T-cell (primary cell): ENCODE measurements at regions not wholly inside any gene's neighbourhood (a gene's known extent, or its start where the extent isn't known, plus 50 kb on each side); places are given as distances from the start of the nearest gene placed in this dataset.

Source experiments
- ATAC-seq, 4 experiments: fragments of 200-7000 bp in 3 of 4; fragments of 150-1000 bp in 1 of 4; cut with Tn5 transposase; replicated peaks in 1 of 4; 1 replicate in 3 of 4; 2 replicates in 1 of 4; pipeline ENCODE4 v1.10.0; 2021; ENCODE audit warnings: moderate library complexity in 3 of 4, mild to moderate bottlenecking in 2 of 4, moderate number of reproducible peaks in 1 of 4
- CTCF ChIA-PET, 2 donors: fragments of 300-600 bp; sonication (Branson Sonifier 250); formaldehyde crosslinking; loops; one replicate each; lab custom pipeline; 2022; ENCODE audit warnings: antibody characterized with exemption in 2 of 2; lab: Charles Lee
- POLR2A ChIA-PET, 2 donors: fragments of 300-600 bp; sonication (Branson Sonifier 250); formaldehyde crosslinking; loops; one replicate each; lab custom pipeline; 2022; ENCODE audit warnings: antibody characterized with exemption in 2 of 2; lab: Charles Lee
- DNase-seq, 35 experiments: peaks; one replicate each; pipeline versions ENCODE4 v3.0.0 to v3.0.0-alpha.2; 2013 to 2023
- H3K27ac ChIP-seq: one replicate; pipeline ENCODE4 v1.5.1; 2013; ENCODE audit warnings: low read length
- H3K27me3 ChIP-seq, 2 experiments: replicated peaks in 1 of 2; 1 replicate in 1 of 2; 2 replicates in 1 of 2; pipeline versions ENCODE4 v1.6.1 to v1.7.0; 2013; ENCODE audit warnings: low read length in 1 of 2, mixed read lengths in 1 of 2; ENCODE audit not compliant: control insufficient read depth in 2 of 2, insufficient read depth in 2 of 2; ENCODE audit errors: extremely low read depth in 1 of 2
- H3K36me3 ChIP-seq, 2 donors: 1 replicate in 1 of 2; 2 replicates in 1 of 2; pipeline versions ENCODE4 v1.6.1 to v1.7.0; 2013; ENCODE audit warnings: low read length in 1 of 2; ENCODE audit not compliant: control insufficient read depth in 2 of 2, insufficient read depth in 1 of 2; ENCODE audit errors: extremely low read depth in 1 of 2
- H3K4me1 ChIP-seq, 2 experiments: 1 replicate in 1 of 2; 2 replicates in 1 of 2; pipeline versions ENCODE4 v1.6.1 to v1.7.0; 2013; ENCODE audit warnings: low read length in 2 of 2, mixed read lengths in 1 of 2; ENCODE audit not compliant: insufficient read depth in 2 of 2, control insufficient read depth in 1 of 2; ENCODE audit errors: extremely low read depth in 1 of 2
- H3K4me3 ChIP-seq, 2 donors: 1 replicate in 1 of 2; 2 replicates in 1 of 2; pipeline versions ENCODE4 v1.5.1 to v1.7.0; 2013; ENCODE audit warnings: mild to moderate bottlenecking in 2 of 2, low read length in 1 of 2, moderate library complexity in 1 of 2; ENCODE audit not compliant: control insufficient read depth in 1 of 2; ENCODE audit errors: extremely low read depth in 1 of 2
- H3K9me3 ChIP-seq: 2 replicates; pipeline ENCODE4 v1.7.0; 2013
- H3K27ac Mint-ChIP-seq, 2 donors: one replicate each; pipeline ENCODE4 v1.8.0; 2020 to 2021; ENCODE audit warnings: mild to moderate bottlenecking in 2 of 2, mixed read lengths in 2 of 2
- H3K27me3 Mint-ChIP-seq, 2 donors: one replicate each; pipeline ENCODE4 v1.8.0; 2021 to 2022; ENCODE audit warnings: mixed read lengths in 2 of 2
- H3K36me3 Mint-ChIP-seq: one replicate; pipeline ENCODE4 v1.8.0; 2021; ENCODE audit warnings: mixed read lengths
- H3K4me1 Mint-ChIP-seq, 3 donors: one replicate each; pipeline ENCODE4 v1.8.0; 2020 to 2022; ENCODE audit warnings: mixed read lengths in 3 of 3, mild to moderate bottlenecking in 1 of 3
- H3K4me3 Mint-ChIP-seq, 3 donors: one replicate each; pipeline ENCODE4 v1.8.0; 2020 to 2022; ENCODE audit warnings: mild to moderate bottlenecking in 3 of 3, mixed read lengths in 3 of 3, moderate library complexity in 3 of 3
- H3K9me3 Mint-ChIP-seq, 3 donors: one replicate each; pipeline ENCODE4 v1.8.0; 2020 to 2022; ENCODE audit warnings: mixed read lengths in 3 of 3
- WGBS: methylation state at CpG from one replicate; pipeline ENCODE4 v1.1.5; 2013; ENCODE audit warnings: missing lambda C conversion rate; ENCODE audit not compliant: insufficient coverage; 5-methylcytosine and 5-hydroxymethylcytosine counted together

GRCh38 chr1:213569816-213570150 lies 418.0 kb upstream of the PROX1 start:
- WGBS, result 80% methylated on average over 1 of the region's 4 CpGs
- H3K4me3 Mint-ChIP-seq, result no peak overlapping the region
- no peak for DNase-seq
- ChIA-PET POLR2A (no interaction called here), CTCF (no interaction called here)
- no peak overlapping the region for H3K4me3 ChIP-seq
- H3K27ac Mint-ChIP-seq, result no peak overlapping the region
- no peaks in the 10 kb centered on the region for H3K4me1 ChIP-seq
- H3K27ac ChIP-seq, result no peak overlapping the region
- no peaks in the 10 kb centered on the region for H3K36me3 Mint-ChIP-seq
- ATAC-seq, result no peak
- H3K27me3 ChIP-seq, result no peaks in the 10 kb centered on the region
- H3K9me3 Mint-ChIP-seq, result peaks cover 4 to 9% (median 7%) of the 10 kb centered on the region in 3 donors
- peaks cover 2 to 17% of the 10 kb centered on the region in 2 donors for H3K27me3 Mint-ChIP-seq
- H3K36me3 ChIP-seq, result no peaks in the 10 kb centered on the region
- no peaks in the 10 kb centered on the region for H3K4me1 Mint-ChIP-seq
- H3K9me3 ChIP-seq, result no peaks in the 10 kb centered on the region

GRCh38 chr1:213570487-213570886 lies 417.3 kb upstream of the PROX1 start:
- WGBS, result no CpG with 5 or more reads among the region's 2 CpGs
- no peaks in the 10 kb centered on the region for H3K4me1 ChIP-seq
- H3K4me1 Mint-ChIP-seq, result no peaks in the 10 kb centered on the region
- no peaks in the 10 kb centered on the region for H3K36me3 ChIP-seq
- POLR2A ChIA-PET, result no interaction called here
- ATAC-seq, result no peak
- CTCF ChIA-PET, result no interaction called here
- no peaks in the 10 kb centered on the region for H3K27me3 ChIP-seq
- H3K9me3 ChIP-seq, result no peaks in the 10 kb centered on the region
- H3K4me3 Mint-ChIP-seq, result no peak overlapping the region
- no peak overlapping the region for H3K27ac ChIP-seq
- H3K9me3 Mint-ChIP-seq, result peaks cover 4 to 8% (median 6%) of the 10 kb centered on the region in 3 donors
- H3K36me3 Mint-ChIP-seq, result no peaks in the 10 kb centered on the region
- peaks cover 2 to 17% of the 10 kb centered on the region in 2 donors for H3K27me3 Mint-ChIP-seq
- no peak overlapping the region for H3K27ac Mint-ChIP-seq
- no peak overlapping the region for H3K4me3 ChIP-seq
- DNase-seq, result no peak

DNA sequence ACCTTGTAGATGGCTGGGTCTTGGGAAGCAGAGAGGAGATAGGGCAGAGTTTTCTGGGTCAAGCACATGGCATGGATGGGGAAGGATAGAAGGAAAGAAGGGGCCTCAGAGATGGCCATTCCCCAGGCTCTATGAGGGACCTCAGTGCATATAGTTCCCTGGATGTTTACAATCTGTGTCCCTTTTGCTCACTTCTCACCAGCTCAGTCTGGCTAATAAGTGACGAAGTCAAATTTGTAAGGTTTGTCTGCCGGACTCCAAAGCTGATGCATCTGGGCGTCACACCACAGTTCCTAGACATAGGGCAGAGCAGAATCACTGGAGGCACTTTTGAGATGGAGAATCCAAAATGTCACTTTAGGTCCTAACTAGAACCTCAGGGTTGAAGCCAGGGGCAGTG lies 416.4 kb upstream of the PROX1 start:
- Histone ChIP-seq H3K9me3 (no peaks in the 10 kb centered on the region), H3K27me3 (no peaks in the 10 kb centered on the region), H3K27ac (no peak overlapping the region), H3K36me3 (no peaks in the 10 kb centered on the region), H3K4me1 (no peaks in the 10 kb centered on the region), H3K4me3 (no peak overlapping the region)
- H3K4me3 Mint-ChIP-seq, result no peak overlapping the region
- DNase-seq, result no peak
- H3K9me3 Mint-ChIP-seq, result peaks cover 2 to 5% (median 4%) of the 10 kb centered on the region in 3 donors
- ChIA-PET POLR2A (no interaction called here), CTCF (no interaction called here)
- ATAC-seq, result no peak
- no peak overlapping the region for H3K27ac Mint-ChIP-seq
- WGBS, result 87% methylated on average over 3 of the region's 3 CpGs
- no peaks in the 10 kb centered on the region for H3K4me1 Mint-ChIP-seq
- H3K36me3 Mint-ChIP-seq, result no peaks in the 10 kb centered on the region
- peaks cover 2 to 17% of the 10 kb centered on the region in 2 donors for H3K27me3 Mint-ChIP-seq

- POLR2A ChIA-PET, result no interaction called here
- no peaks in the 10 kb centered on the region for H3K9me3 ChIP-seq
- H3K27me3 ChIP-seq, result no peaks in the 10 kb centered on the region
Measured at GRCh38 chr1:213571843-213572242, 415.9 kb upstream of the PROX1 start.

GRCh38 chr1:213572912-213573647 lies 414.7 kb upstream of the PROX1 start:
- Histone ChIP-seq H3K4me1 (no peaks in the 10 kb centered on the region), H3K4me3 (no peak overlapping the region), H3K27me3 (no peaks in the 10 kb centered on the region), H3K27ac (no peak overlapping the region), H3K36me3 (no peaks in the 10 kb centered on the region), H3K9me3 (no peaks in the 10 kb centered on the region)
- ChIA-PET POLR2A (no interaction called here), CTCF (no interaction called here)
- DNase-seq, result no peak
- ATAC-seq, result no peak
- no peaks in the 10 kb centered on the region for H3K4me1 Mint-ChIP-seq
- H3K27ac Mint-ChIP-seq, result no peak overlapping the region
- H3K27me3 Mint-ChIP-seq, result peaks cover 2 to 17% of the 10 kb centered on the region in 2 donors
- 71% methylated on average over 1 of the region's 3 CpGs for WGBS
- H3K36me3 Mint-ChIP-seq, result no peaks in the 10 kb centered on the region
- H3K4me3 Mint-ChIP-seq, result no peak overlapping the region
- H3K9me3 Mint-ChIP-seq, result peaks cover 0 to 4% (median 0%) of the 10 kb centered on the region in 3 donors

More at GRCh38 chr1:213571843-213572242, 415.9 kb upstream of the PROX1 start:
- Mint-ChIP-seq H3K27me3 (peaks cover 2 to 17% of the 10 kb centered on the region in 2 donors), H3K4me1 (no peaks in the 10 kb centered on the region), H3K36me3 (no peaks in the 10 kb centered on the region), H3K4me3 (no peak overlapping the region), H3K27ac (no peak overlapping the region), H3K9me3 (peaks cover 0 to 1% (median under 1%) of the 10 kb centered on the region in 3 donors)
- no peak for ATAC-seq
- Histone ChIP-seq H3K4me3 (no peak overlapping the region), H3K36me3 (no peaks in the 10 kb centered on the region), H3K27ac (no peak overlapping the region), H3K4me1 (no peaks in the 10 kb centered on the region)
- CTCF ChIA-PET, result no interaction called here
- 87% methylated on average over 7 of the region's 8 CpGs for WGBS
- no peak for DNase-seq

GRCh38 chr1:213573648-213574009 lies 414.1 kb upstream of the PROX1 start:
- Histone ChIP-seq H3K36me3 (no peaks in the 10 kb centered on the region), H3K4me3 (no peak overlapping the region), H3K9me3 (no peaks in the 10 kb centered on the region), H3K4me1 (no peaks in the 10 kb centered on the region), H3K27me3 (no peaks in the 10 kb centered on the region), H3K27ac (no peak overlapping the region)
- ATAC-seq (no peak), DNase-seq (no peak)
- H3K4me3 Mint-ChIP-seq, result no peak overlapping the region
- no peaks in the 10 kb centered on the region for H3K4me1 Mint-ChIP-seq
- peaks cover 2 to 14% of the 10 kb centered on the region in 2 donors for H3K27me3 Mint-ChIP-seq
- H3K9me3 Mint-ChIP-seq, result peaks cover 0 to 4% (median 0%) of the 10 kb centered on the region in 3 donors
- H3K27ac Mint-ChIP-seq, result no peak overlapping the region
- ChIA-PET CTCF (no interaction called here), POLR2A (no interaction called here)
- 17% methylated on average over 1 of the region's 2 CpGs for WGBS
- no peaks in the 10 kb centered on the region for H3K36me3 Mint-ChIP-seq
